ENCODE measurements at regions not wholly inside any gene's neighbourhood (a gene's known extent, or its start where the extent isn't known, plus 50 kb on each side); places are given as distances from the start of the nearest gene placed in this dataset.
"Not testable (repeated sequence)": the region's sequence is repeated elsewhere in the genome, so short reads cannot be mapped to it uniquely, and the experiment has no call there.

- not testable (repeated sequence) for TF ChIP-seq POLR2A, CTCF (IDR thresholded peaks at IDR 0.05)
Observed at GRCh38 chrX:63160340-63160739, 190.8 kb downstream of the SPIN4 start.

Measured in upper lobe of left lung (tissue), 4 donors.